HCT116 (cell line): ENCODE measurements at regions not wholly inside any gene's neighbourhood (a gene's known extent, or its start where the extent isn't known, plus 50 kb on each side); places are given as distances from the start of the nearest gene placed in this dataset.

Experiments
- EZH2 ChIP-seq: fragments of 200-600 bp; sonication (generic); IDR thresholded peaks from 2 replicates; pipeline ENCODE4 v1.6.1; 2017; ENCODE audit warnings: antibody characterized with exemption, mixed run types
- EZH2phosphoT487 ChIP-seq: fragments of 200-600 bp; IDR thresholded peaks from 2 replicates; pipeline ENCODE4 v1.6.1; 2018; ENCODE audit warnings: antibody characterized with exemption, borderline replicate concordance
- JUND ChIP-seq: IDR thresholded peaks from 2 replicates; pipeline ENCODE4 v1.6.1; 2012
- POLR2A ChIP-seq: IDR thresholded peaks from 2 replicates; pipeline ENCODE4 v1.7.0; 2011; ENCODE audit warnings: borderline replicate concordance; ENCODE audit not compliant: insufficient read depth, insufficient read length; ENCODE audit errors: extremely low read depth
- POLR2AphosphoS5 ChIP-seq: IDR thresholded peaks from 2 replicates; pipeline ENCODE4 v1.6.1; 2011; ENCODE audit warnings: mild to moderate bottlenecking, low read depth, low read length, moderate library complexity
- SRF ChIP-seq: IDR thresholded peaks from 2 replicates; pipeline ENCODE4 v1.6.1; 2012; ENCODE audit warnings: low read depth
- TF ChIP-seq, protein P1 (sequence below), 3 experiments: fragments of 200-600 bp in 1 of 3; sonication (generic) in 1 of 3; IDR thresholded peaks in 2 of 3; conservative IDR thresholded peaks in 1 of 3; 2 replicates each; pipeline ENCODE4 v1.5.1; 2012 to 2017; ENCODE audit warnings: low read depth in 2 of 3, low read length in 2 of 3, antibody characterized with exemption in 1 of 3, borderline replicate concordance in 1 of 3, control low read depth in 1 of 3, mild to moderate bottlenecking in 1 of 3, mixed read lengths in 1 of 3, mixed run types in 1 of 3, moderate library complexity in 1 of 3; ENCODE audit not compliant: insufficient read depth in 1 of 3
- TF ChIP-seq, protein P2 (sequence below): IDR thresholded peaks from 2 replicates; pipeline ENCODE4 v1.6.1; 2011; ENCODE audit warnings: mild to moderate bottlenecking, low read length, moderate library complexity; ENCODE audit not compliant: insufficient replicate concordance; ENCODE audit errors: extremely low read depth
- TF ChIP-seq, protein P3 (sequence below): IDR thresholded peaks from 2 replicates; pipeline ENCODE4 v1.6.1; 2012; ENCODE audit warnings: low read depth

DNA sequence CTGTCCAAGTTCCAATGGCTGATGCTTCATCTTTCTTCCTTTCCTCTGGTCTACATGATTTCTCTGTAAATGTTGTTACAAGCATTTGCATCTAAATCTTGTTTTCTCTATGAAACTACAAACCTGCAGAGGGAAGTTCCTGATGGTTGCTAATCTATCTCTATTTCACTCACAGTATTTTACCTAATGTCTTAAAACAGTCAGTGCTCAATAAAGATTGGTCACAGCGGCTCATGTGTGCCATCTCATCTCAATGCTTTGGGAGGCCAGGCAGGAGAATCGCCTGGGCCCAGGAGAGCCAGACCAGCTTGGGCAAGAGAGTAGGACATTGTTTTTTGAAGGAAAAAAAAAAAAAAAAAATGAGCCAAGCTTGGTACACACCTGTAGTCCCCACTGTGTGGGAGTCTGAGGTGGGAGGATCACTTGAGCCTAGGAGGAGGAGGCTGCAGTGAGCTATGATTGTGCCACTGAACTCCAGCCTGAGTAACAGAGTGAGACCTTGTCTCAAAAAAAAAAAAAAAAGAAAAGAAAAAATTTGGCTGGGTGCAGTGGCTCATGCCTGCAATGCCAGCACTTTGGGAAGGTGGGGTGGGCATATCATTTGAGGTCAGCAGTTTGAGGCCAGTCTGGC is 71.3 kb upstream of the ARMC3 start:
- TF ChIP-seq, protein P1, sequence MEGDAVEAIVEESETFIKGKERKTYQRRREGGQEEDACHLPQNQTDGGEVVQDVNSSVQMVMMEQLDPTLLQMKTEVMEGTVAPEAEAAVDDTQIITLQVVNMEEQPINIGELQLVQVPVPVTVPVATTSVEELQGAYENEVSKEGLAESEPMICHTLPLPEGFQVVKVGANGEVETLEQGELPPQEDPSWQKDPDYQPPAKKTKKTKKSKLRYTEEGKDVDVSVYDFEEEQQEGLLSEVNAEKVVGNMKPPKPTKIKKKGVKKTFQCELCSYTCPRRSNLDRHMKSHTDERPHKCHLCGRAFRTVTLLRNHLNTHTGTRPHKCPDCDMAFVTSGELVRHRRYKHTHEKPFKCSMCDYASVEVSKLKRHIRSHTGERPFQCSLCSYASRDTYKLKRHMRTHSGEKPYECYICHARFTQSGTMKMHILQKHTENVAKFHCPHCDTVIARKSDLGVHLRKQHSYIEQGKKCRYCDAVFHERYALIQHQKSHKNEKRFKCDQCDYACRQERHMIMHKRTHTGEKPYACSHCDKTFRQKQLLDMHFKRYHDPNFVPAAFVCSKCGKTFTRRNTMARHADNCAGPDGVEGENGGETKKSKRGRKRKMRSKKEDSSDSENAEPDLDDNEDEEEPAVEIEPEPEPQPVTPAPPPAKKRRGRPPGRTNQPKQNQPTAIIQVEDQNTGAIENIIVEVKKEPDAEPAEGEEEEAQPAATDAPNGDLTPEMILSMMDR (IDR thresholded peaks at IDR 0.05 in 2 of 3, conservative IDR thresholded peaks at IDR 0.05 in 1 of 3; ENCODE audit: borderline replicate concordance in 1 of 3, insufficient read depth in 1 of 3, low read depth in 2 of 3, low read length in 2 of 3): no peak
- TF ChIP-seq, protein P2, sequence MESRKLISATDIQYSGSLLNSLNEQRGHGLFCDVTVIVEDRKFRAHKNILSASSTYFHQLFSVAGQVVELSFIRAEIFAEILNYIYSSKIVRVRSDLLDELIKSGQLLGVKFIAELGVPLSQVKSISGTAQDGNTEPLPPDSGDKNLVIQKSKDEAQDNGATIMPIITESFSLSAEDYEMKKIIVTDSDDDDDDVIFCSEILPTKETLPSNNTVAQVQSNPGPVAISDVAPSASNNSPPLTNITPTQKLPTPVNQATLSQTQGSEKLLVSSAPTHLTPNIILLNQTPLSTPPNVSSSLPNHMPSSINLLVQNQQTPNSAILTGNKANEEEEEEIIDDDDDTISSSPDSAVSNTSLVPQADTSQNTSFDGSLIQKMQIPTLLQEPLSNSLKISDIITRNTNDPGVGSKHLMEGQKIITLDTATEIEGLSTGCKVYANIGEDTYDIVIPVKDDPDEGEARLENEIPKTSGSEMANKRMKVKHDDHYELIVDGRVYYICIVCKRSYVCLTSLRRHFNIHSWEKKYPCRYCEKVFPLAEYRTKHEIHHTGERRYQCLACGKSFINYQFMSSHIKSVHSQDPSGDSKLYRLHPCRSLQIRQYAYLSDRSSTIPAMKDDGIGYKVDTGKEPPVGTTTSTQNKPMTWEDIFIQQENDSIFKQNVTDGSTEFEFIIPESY: no peak
- TF ChIP-seq POLR2A (no peak), EZH2 (no peak), JUND (no peak), POLR2AphosphoS5 (no peak), SRF (no peak), EZH2phosphoT487 (no peak)
- TF ChIP-seq, protein P3, sequence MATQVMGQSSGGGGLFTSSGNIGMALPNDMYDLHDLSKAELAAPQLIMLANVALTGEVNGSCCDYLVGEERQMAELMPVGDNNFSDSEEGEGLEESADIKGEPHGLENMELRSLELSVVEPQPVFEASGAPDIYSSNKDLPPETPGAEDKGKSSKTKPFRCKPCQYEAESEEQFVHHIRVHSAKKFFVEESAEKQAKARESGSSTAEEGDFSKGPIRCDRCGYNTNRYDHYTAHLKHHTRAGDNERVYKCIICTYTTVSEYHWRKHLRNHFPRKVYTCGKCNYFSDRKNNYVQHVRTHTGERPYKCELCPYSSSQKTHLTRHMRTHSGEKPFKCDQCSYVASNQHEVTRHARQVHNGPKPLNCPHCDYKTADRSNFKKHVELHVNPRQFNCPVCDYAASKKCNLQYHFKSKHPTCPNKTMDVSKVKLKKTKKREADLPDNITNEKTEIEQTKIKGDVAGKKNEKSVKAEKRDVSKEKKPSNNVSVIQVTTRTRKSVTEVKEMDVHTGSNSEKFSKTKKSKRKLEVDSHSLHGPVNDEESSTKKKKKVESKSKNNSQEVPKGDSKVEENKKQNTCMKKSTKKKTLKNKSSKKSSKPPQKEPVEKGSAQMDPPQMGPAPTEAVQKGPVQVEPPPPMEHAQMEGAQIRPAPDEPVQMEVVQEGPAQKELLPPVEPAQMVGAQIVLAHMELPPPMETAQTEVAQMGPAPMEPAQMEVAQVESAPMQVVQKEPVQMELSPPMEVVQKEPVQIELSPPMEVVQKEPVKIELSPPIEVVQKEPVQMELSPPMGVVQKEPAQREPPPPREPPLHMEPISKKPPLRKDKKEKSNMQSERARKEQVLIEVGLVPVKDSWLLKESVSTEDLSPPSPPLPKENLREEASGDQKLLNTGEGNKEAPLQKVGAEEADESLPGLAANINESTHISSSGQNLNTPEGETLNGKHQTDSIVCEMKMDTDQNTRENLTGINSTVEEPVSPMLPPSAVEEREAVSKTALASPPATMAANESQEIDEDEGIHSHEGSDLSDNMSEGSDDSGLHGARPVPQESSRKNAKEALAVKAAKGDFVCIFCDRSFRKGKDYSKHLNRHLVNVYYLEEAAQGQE: no peak
